ENCODE measurements at regions not wholly inside any gene's neighbourhood (a gene's known extent, or its start where the extent isn't known, plus 50 kb on each side); places are given as distances from the start of the nearest gene placed in this dataset.

DNA sequence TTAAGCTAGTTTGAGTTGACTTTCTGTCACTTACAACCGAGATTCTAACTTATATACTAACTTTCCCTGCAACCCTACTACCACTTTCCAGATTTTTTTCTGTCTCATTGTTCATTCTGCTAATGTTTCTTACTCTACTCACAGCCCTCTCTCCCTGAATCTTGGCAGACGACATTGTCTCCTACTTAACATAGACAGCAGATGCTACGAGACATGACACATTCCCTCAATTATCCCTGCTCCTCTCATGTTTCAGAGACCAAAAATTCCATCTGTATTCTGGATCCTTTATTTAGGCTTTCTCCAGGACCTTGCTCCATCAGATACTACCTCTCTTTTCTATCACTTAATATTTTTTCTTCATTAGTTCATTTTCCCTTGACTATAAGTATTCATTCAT lies 379.1 kb upstream of the TEX13C start:
- H3K27ac Mint-ChIP-seq: no peak overlapping the region
- H3K4me3 Mint-ChIP-seq: no peak overlapping the region

GRCh38 chrX:124954402-124954801 lies 365.3 kb upstream of the TEX13C start:
- no peak overlapping the region for H3K4me3 Mint-ChIP-seq
- peaks cover 4% of the 10 kb centered on the region for H3K4me1 Mint-ChIP-seq
- no peaks in the 10 kb centered on the region for H3K36me3 Mint-ChIP-seq (ENCODE audit: low read depth)
- H3K27ac Mint-ChIP-seq: no peak overlapping the region
- TF ChIP-seq CTCF (IDR thresholded peaks at IDR 0.05; ENCODE audit: unreplicated experiment in 3 of 3): no peak
- peaks cover 3% of the 10 kb centered on the region for H3K9me3 Mint-ChIP-seq
- H3K27me3 Mint-ChIP-seq (ENCODE audit: low read depth): no peaks in the 10 kb centered on the region

More for the DNA sequence above, 379.1 kb upstream of the TEX13C start:
- H3K27me3 Mint-ChIP-seq (ENCODE audit: low read depth): no peaks in the 10 kb centered on the region
- TF ChIP-seq CTCF (IDR thresholded peaks at IDR 0.05; ENCODE audit: unreplicated experiment in 3 of 3): no peak
- no peaks in the 10 kb centered on the region for H3K9me3 Mint-ChIP-seq
- peaks cover 4% of the 10 kb centered on the region for H3K4me1 Mint-ChIP-seq
- no peaks in the 10 kb centered on the region for H3K36me3 Mint-ChIP-seq (ENCODE audit: low read depth)

DNA sequence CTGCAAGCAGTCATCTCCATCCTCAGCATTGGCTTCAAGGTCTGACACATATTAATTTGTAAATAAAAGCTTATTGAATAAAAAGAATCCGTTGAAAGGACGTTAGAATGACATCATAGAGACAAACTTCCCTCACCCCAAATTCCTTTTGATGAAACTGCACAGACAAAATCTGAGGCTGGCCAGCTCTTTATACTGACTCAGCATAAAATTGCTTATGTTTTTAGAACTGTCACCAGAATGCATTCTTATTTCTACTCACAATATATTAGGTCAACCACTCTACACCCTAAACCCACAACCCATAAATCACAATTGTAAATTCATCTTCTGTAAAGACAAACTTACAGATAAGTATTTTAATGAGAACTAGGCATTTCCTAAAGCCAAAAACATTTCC lies 359.2 kb upstream of the TEX13C start:
- TF ChIP-seq CTCF (IDR thresholded peaks at IDR 0.05; ENCODE audit: unreplicated experiment in 3 of 3): no peak
- no peak overlapping the region for H3K4me3 Mint-ChIP-seq
- H3K27ac Mint-ChIP-seq: no peak overlapping the region
- peaks cover 3% of the 10 kb centered on the region for H3K9me3 Mint-ChIP-seq
- H3K4me1 Mint-ChIP-seq: no peaks in the 10 kb centered on the region
- H3K36me3 Mint-ChIP-seq (ENCODE audit: low read depth): no peaks in the 10 kb centered on the region
- no peaks in the 10 kb centered on the region for H3K27me3 Mint-ChIP-seq (ENCODE audit: low read depth)

DNA sequence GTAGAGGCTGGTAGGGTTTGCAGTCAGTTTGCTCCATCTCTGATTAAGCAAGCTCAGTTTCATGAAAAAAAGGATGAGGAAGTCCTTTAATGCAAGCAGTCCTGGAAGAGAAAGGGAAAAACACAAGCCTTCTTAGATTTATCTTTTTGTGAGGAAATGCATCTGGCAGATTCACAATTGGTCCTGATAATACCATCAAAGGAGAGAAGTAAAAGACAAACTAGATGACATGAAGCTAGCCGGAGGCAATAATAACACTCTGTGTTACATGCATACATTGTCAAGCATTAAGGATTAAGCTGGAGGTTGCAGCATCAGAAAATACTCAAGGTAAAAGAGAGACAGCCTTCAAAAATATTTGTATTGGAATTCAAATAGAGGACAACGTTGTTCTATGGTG lies 356.0 kb upstream of the TEX13C start, which contains the start of gene TENM1:
Gene TENM1 (minus strand): TSS at position 101 of the 400 bp plus-strand sequence.
- H3K27ac Mint-ChIP-seq: no peak within 1 kb of the TSS
- H3K9me3 Mint-ChIP-seq: no peaks in the 10 kb centered on the region
- H3K27me3 Mint-ChIP-seq (ENCODE audit: low read depth): no peaks in the 10 kb centered on the region
- H3K4me1 Mint-ChIP-seq: no peaks in the 10 kb centered on the region
- no peak within 1 kb of the TSS for H3K4me3 Mint-ChIP-seq
- TF ChIP-seq CTCF (IDR thresholded peaks at IDR 0.05; ENCODE audit: unreplicated experiment in 3 of 3): no peak
- no peaks in the 10 kb centered on the region for H3K36me3 Mint-ChIP-seq (ENCODE audit: low read depth)

GRCh38 chrX:124975456-124975855 lies 344.2 kb upstream of the TEX13C start:
- no peak overlapping the region for H3K4me3 Mint-ChIP-seq
- H3K36me3 Mint-ChIP-seq (ENCODE audit: low read depth): no peaks in the 10 kb centered on the region
- TF ChIP-seq CTCF (IDR thresholded peaks at IDR 0.05; ENCODE audit: unreplicated experiment in 3 of 3): no peak
- no peaks in the 10 kb centered on the region for H3K4me1 Mint-ChIP-seq
- H3K27me3 Mint-ChIP-seq (ENCODE audit: low read depth): peaks cover 5% of the 10 kb centered on the region
- H3K9me3 Mint-ChIP-seq: peaks cover 3% of the 10 kb centered on the region
- no peak overlapping the region for H3K27ac Mint-ChIP-seq

GRCh38 chrX:124981420-124981819 lies 338.3 kb upstream of the TEX13C start:
- no peaks in the 10 kb centered on the region for H3K36me3 Mint-ChIP-seq (ENCODE audit: low read depth)
- H3K27me3 Mint-ChIP-seq (ENCODE audit: low read depth): no peaks in the 10 kb centered on the region
- no peaks in the 10 kb centered on the region for H3K4me1 Mint-ChIP-seq
- H3K9me3 Mint-ChIP-seq: no peaks in the 10 kb centered on the region
- no peak overlapping the region for H3K4me3 Mint-ChIP-seq
- no peak for TF ChIP-seq CTCF (IDR thresholded peaks at IDR 0.05; ENCODE audit: unreplicated experiment in 3 of 3)
- H3K27ac Mint-ChIP-seq: no peak overlapping the region

Data from nephron (organoid).